Brain microvascular endothelial cell (primary cell): ENCODE measurements at regions not wholly inside any gene's neighbourhood (a gene's known extent, or its start where the extent isn't known, plus 50 kb on each side); places are given as distances from the start of the nearest gene placed in this dataset.

ENCODE experiments used
- DNase-seq: peaks from one replicate; pipeline ENCODE4 v3.0.0-alpha.2; 2020
- H3K27ac ChIP-seq: fragments of 250-450 bp; sonication (Bioruptor Pico); 2 replicates; pipeline ENCODE4 v1.5.1; 2020; ENCODE audit warnings: mild to moderate bottlenecking, moderate library complexity
- H3K27me3 ChIP-seq: fragments of 250-450 bp; sonication (Bioruptor Pico); replicated peaks from 2 replicates; pipeline ENCODE4 v1.5.1; 2020; ENCODE audit warnings: mild to moderate bottlenecking
- H3K36me3 ChIP-seq: fragments of 250-450 bp; sonication (Bioruptor Pico); replicated peaks from 2 replicates; pipeline ENCODE4 v1.5.1; 2020; ENCODE audit warnings: mild to moderate bottlenecking
- H3K4me3 ChIP-seq: 2 replicates; pipeline ENCODE4 v1.5.1; 2011; ENCODE audit warnings: low read depth, mild to moderate bottlenecking, control low read depth, low read length, moderate library complexity
- in situ Hi-C: cut with HindIII; loops from 2 replicates; pipeline ENCODE4 v1.10.0; 2017; ENCODE audit warnings: low sequenced_read_pairs, low pct_ligation_motif_present
- TF ChIP-seq, protein P1 (sequence below): IDR thresholded peaks from 2 replicates; pipeline ENCODE4 v1.5.1; 2011; ENCODE audit warnings: low read depth, mild to moderate bottlenecking, moderate library complexity, low read length, control low read depth, inconsistent platforms; ENCODE audit errors: missing control alignments

DNA sequence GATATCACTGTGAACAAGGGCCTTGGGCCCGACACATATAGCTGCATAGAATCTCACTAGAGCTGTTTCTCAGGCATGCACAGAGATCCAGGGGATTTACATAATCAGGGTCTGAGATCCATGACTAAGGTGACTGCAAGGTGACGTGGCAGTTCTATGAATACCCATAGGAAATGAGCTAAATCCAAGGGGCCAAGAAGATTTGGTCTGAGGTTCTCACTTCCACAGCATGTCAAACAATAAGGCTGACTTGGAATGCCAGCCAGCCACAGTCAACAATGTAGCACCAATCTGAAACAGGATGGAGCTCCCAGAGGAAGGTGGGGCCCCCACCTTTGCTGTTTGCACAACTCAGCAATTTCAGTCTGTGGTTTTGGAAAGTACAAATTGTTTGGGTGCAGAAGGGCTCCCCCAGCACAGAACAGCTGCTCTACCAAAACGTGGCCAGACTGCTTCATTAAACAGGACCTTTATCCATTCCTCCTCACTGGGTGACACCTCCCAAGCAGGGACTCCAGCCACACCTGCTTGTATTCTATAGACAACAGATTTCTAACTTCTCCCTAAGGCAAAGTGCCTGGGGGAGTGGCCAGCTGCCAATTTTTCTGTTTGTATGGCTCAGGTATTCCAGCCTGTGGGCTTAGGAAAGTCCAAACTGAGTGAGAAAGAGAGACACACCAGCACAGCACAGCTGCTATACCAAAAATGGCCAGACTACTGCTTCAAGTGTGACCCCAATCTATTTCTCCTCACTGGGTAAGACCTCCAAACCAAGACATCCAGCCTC is 333.4 kb downstream of the KDM5D start:
- Histone ChIP-seq H3K27ac (no peak overlapping the region), H3K4me3 (no peak overlapping the region), H3K36me3 (no peaks in the 10 kb centered on the region), H3K27me3 (no peaks in the 10 kb centered on the region)
- in situ Hi-C loops, result no loop called here
- TF ChIP-seq, protein P1, sequence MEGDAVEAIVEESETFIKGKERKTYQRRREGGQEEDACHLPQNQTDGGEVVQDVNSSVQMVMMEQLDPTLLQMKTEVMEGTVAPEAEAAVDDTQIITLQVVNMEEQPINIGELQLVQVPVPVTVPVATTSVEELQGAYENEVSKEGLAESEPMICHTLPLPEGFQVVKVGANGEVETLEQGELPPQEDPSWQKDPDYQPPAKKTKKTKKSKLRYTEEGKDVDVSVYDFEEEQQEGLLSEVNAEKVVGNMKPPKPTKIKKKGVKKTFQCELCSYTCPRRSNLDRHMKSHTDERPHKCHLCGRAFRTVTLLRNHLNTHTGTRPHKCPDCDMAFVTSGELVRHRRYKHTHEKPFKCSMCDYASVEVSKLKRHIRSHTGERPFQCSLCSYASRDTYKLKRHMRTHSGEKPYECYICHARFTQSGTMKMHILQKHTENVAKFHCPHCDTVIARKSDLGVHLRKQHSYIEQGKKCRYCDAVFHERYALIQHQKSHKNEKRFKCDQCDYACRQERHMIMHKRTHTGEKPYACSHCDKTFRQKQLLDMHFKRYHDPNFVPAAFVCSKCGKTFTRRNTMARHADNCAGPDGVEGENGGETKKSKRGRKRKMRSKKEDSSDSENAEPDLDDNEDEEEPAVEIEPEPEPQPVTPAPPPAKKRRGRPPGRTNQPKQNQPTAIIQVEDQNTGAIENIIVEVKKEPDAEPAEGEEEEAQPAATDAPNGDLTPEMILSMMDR, result no peak
- no peak for DNase-seq

DNA sequence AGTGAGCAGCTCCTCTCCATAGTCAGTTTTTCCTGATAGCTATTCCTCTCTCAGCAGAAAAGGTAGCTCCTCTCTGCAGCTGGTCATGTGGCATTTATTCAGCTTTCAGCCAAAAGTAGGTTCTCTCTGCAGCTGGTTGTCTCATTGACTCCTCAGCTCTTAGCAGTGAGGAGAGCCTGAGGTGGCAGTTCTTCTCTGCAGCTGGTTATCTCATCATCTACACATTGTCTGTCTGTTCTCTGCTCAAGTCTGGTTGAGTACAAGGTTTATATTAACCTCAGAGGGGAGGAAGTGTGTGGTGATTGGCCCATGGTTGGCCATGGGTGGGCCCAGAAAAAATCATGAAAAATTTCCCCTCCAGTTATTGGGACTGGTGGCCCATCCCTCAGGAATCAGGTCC is 338.3 kb downstream of the KDM5D start:
- Histone ChIP-seq H3K36me3 (no peaks in the 10 kb centered on the region), H3K27me3 (no peaks in the 10 kb centered on the region), H3K4me3 (no peak overlapping the region), H3K27ac (no peak overlapping the region)
- in situ Hi-C loops, result no loop called here
- TF ChIP-seq, protein P1, result no peak
- DNase-seq, result no peak

DNA sequence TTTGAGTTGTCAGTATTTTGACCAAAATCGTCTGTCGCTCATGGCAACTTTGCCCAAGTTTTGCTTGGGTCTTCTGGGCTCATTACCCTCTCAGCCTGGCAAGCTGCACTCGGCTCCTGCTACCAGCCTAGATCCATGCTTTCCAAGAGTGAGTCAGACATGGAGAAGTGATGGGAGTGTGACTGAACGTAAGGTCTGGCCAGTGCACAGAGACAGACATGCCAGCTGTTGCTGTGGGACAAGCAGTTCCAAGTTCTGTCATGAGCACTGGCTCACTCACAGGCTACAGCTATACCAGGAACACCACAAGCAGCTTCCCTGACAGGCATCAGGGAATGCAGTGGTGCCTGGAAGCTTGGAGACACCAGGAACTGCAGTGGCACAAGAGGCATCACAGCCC is 338.9 kb downstream of the KDM5D start:
- TF ChIP-seq, protein P1, result no peak
- Histone ChIP-seq H3K36me3 (no peaks in the 10 kb centered on the region), H3K4me3 (no peak overlapping the region), H3K27me3 (no peaks in the 10 kb centered on the region), H3K27ac (no peak overlapping the region)
- in situ Hi-C loops, result no loop called here
- no peak for DNase-seq

DNA sequence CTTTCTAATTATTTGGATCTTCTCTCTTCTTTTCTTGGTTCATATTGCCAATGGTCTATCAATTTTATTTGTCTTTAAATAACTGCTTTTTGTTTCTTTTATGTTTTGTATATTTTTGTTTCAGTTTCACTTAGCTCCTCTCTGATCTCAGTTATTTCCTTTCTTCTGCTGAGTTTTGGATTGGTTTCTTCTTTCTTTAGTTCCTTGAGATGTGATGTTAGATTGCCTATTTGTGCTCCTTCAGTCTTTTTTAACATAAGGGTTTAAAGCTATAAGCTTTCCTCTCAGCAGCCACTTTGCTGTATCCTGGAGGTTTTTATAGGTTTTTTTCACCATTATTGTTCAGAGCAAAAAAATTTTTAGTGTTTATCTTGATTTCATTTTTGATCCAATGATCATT is 351.6 kb downstream of the KDM5D start:
- TF ChIP-seq, protein P1, result no peak
- in situ Hi-C loops, result no loop called here
- Histone ChIP-seq H3K27ac (no peak overlapping the region), H3K4me3 (no peak overlapping the region), H3K36me3 (no peaks in the 10 kb centered on the region), H3K27me3 (no peaks in the 10 kb centered on the region)
- DNase-seq, result no peak

DNA sequence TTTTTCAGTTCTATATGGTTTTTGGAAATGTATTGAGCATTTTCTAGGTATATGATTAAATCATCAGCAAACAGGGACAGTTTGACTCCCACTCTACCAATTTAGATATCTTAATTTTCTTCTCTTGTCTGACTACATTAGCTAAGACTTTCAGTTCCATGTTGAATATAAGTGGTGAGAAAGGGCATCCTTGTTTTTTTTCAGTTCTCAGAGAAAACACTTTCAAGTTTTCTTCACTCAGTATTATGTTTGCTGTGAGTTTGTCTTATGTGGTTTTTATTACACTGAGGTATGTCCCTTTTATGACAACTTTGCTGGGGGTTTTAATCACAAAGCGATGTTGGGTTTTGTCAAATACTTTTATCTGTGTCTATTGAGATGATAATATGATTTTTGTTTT is 352.6 kb downstream of the KDM5D start:
- H3K27me3 ChIP-seq, result no peaks in the 10 kb centered on the region
- no peak overlapping the region for H3K27ac ChIP-seq
- TF ChIP-seq, protein P1, result no peak
- no peaks in the 10 kb centered on the region for H3K36me3 ChIP-seq
- in situ Hi-C loops, result no loop called here
- H3K4me3 ChIP-seq, result no peak overlapping the region
- DNase-seq, result no peak

DNA sequence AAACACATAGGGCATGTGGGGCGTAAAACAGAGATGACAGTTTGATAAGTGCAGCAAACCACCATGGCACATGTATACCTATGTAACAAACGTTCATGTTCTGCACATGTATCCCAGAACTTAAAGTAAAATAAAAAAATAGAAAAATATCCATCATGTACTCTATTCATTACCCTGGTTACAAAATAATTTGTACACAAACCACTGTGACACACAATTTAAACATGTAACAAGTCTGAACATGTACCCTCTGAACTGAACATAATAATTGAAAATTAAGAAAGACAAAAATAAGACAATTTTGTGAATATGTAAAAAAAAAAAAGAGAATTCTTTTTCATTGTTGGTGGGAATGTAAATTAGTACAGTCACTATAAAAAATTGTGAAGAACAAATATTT is 379.2 kb downstream of the KDM5D start:
- no peak for DNase-seq
- Histone ChIP-seq H3K36me3 (no peaks in the 10 kb centered on the region), H3K27me3 (no peaks in the 10 kb centered on the region), H3K27ac (no peak overlapping the region), H3K4me3 (no peak overlapping the region)
- in situ Hi-C loops, result no loop called here
- TF ChIP-seq, protein P1, result no peak
